Astrocyte of the spinal cord (primary cell): ENCODE measurements at regions not wholly inside any gene's neighbourhood (a gene's known extent, or its start where the extent isn't known, plus 50 kb on each side); places are given as distances from the start of the nearest gene placed in this dataset.

ENCODE experiments used
- DNase-seq: peaks from one replicate; pipeline ENCODE4 v3.0.0; 2011; ENCODE audit warnings: low read depth, low spot score
- H3K4me3 ChIP-seq: 2 replicates; pipeline ENCODE4 v1.5.1; 2011; ENCODE audit warnings: low read depth, mild to moderate bottlenecking, low read length, moderate library complexity
- CTCF ChIP-seq: IDR thresholded peaks from 2 replicates; pipeline ENCODE4 v1.5.1; 2012; ENCODE audit warnings: low read depth, mild to moderate bottlenecking, low read length, inconsistent platforms
- in situ Hi-C: cut with HindIII; loops from 2 replicates; pipeline ENCODE4 v1.10.0; 2017; ENCODE audit warnings: low sequenced_read_pairs

GRCh38 chr3:111269777-111270176 is 198.2 kb downstream of the NECTIN3 start:
- no peak overlapping the region for H3K4me3 ChIP-seq
- TF ChIP-seq CTCF: no peak
- no peak for DNase-seq
- in situ Hi-C loops: no loop called here

DNA sequence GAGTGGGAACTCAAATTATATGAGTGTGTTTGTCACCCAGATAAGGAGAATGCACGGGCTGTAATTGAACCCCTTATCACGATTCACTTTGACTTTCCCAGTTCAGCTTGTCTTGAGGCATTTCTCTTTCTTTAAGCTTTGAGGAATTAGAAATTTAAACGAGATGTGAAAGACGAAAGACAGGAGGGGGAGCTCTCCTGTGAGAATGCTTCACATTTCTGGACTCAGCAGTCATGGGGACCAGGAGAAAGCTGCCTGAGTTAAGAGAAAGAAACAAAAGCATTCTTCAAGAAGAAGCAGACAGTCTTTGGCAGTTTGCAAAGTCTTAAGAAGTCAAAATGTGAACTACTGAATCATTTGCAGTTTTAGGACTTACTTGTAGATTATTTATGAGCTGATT is 205.6 kb downstream of the NECTIN3 start:
- in situ Hi-C loops: no loop called here
- DNase-seq: peak; percentile 65
- H3K4me3 ChIP-seq: no peak overlapping the region
- peak; percentile 51 for TF ChIP-seq CTCF

DNA sequence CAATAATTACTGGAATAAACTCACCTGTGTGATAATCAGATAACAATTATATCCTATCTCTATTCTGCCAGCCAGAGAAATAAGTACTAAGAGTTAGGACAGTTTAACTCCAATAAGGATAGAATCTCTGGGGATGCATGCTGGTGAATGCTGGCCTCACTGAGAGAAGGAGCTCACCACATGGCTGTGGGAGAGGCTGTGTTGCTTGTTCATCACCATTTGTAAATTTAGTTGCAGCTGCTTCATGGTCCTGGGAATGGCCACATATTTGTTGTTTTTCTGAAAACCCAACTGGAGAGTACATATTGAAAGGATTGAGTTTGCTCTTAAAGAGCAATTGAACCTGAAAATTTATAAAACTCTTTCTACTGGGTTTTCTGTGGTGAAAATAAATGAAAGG is 207.3 kb downstream of the NECTIN3 start:
- in situ Hi-C loops: no loop called here
- no peak overlapping the region for H3K4me3 ChIP-seq
- TF ChIP-seq CTCF: no peak
- no peak for DNase-seq

DNA sequence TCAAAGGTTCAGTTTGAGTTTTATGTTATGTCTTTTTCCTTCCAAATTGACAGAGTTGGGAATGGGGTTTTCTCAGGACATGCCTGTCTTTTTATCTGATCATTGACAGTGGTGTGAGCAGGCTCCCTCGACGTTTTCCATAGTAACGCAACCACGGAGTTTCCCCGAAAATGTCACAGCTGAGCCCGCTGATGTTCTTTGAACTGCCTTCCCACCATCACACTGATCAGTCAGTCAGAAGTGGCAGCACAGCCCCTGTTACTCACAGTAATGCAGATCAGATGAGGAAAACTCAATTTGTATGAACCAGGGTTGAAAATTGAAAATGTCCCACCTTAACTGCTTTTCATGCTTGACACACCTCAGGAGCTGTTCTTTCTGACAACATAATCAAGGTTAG is 210.4 kb downstream of the NECTIN3 start:
- TF ChIP-seq CTCF: no peak
- in situ Hi-C loops: no loop called here
- no peak overlapping the region for H3K4me3 ChIP-seq
- DNase-seq: no peak

- H3K4me3 ChIP-seq: no peak overlapping the region
- no peak for DNase-seq
- TF ChIP-seq CTCF: no peak
- in situ Hi-C loops: no loop called here
Observed at GRCh38 chr3:111283165-111283564, 211.5 kb downstream of the NECTIN3 start.

DNA sequence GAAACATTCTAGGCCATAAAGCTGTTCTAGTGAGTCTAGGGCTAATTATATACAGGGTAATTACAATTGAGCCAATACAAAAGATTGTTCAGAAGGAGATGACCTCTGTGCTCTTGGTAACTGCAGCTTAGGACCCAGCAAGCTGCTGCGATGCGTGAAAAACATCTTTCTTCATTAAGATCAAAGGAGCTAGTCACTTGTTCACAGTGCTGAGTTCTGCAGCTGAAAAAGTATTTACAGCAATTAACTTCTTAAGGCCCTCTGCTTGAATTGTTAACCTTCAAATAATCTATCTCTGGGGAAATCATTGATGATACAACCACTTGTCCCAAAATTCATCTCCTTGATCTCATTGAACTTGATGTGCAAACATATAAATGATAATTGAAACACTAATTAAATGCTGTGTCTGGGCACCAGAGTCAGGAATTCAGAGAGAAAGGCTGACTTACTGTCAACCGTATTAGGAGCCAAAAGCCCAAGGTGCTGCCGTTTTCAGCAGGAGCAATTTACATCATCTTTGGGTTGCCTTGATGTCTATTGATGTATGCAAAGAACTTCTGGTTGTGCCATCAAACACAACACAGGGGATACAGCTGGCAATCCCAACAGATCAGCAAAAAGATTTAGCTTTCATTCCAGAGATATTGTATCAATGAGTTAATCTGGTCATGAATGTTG is 213.0 kb downstream of the NECTIN3 start:
- TF ChIP-seq CTCF: no peak
- no peak overlapping the region for H3K4me3 ChIP-seq
- DNase-seq: no peak
- in situ Hi-C loops: no loop called here

DNA sequence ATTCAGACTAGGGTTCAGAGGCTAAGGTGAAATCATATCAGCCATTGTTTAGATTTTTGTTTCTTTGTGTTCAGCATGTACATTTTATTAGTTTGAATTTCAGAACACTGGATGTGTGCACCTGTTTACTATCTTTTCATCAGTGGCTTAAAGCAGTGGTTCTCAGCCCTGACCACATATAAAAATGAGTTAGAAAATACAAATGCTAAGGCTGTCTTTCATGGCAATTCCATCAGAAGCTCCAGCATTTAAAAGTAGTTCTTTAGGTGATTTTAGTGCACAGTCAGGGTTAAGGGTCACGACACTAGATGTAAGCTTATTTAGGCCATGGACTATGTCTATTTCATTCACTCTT is 213.5 kb downstream of the NECTIN3 start:
- in situ Hi-C loops: no loop called here
- no peak for TF ChIP-seq CTCF
- H3K4me3 ChIP-seq: no peak overlapping the region
- DNase-seq: no peak
